GM18511 (cell line): ENCODE measurements at regions not wholly inside any gene's neighbourhood (a gene's known extent, or its start where the extent isn't known, plus 50 kb on each side); places are given as distances from the start of the nearest gene placed in this dataset.

Source experiments
- ATAC-seq: cut with Tn5 transposase; IDR thresholded peaks from one replicate; pipeline ENCODE4 v1.9.1; 2021; ENCODE audit warnings: mild to moderate bottlenecking, moderate library complexity; ENCODE audit not compliant: unreplicated experiment

- ATAC-seq = no peak
These were observed 178.3 kb upstream of the ZIC3 start for GRCh38 chrX:137387646-137388045.

GRCh38 chrX:137366018-137366633 is 199.8 kb upstream of the ZIC3 start:
- ATAC-seq = no peak

- no peak for ATAC-seq
These were observed 202.4 kb upstream of the ZIC3 start for GRCh38 chrX:137363559-137363958.

- no peak for ATAC-seq
These were observed 203.3 kb upstream of the ZIC3 start for GRCh38 chrX:137362583-137362982.

- no peak for ATAC-seq
These were observed 211.1 kb upstream of the ZIC3 start for GRCh38 chrX:137354851-137355250.

- no peak for ATAC-seq
These were observed 212.5 kb upstream of the ZIC3 start for GRCh38 chrX:137353404-137353803.

- no peak for ATAC-seq
These were observed 213.7 kb upstream of the ZIC3 start for GRCh38 chrX:137352101-137352660.

- no peak for ATAC-seq
These were observed 223.0 kb upstream of the ZIC3 start for GRCh38 chrX:137342969-137343368.

- no peak for ATAC-seq
These were observed 252.3 kb upstream of the ZIC3 start for GRCh38 chrX:137313627-137314026.

- no peak for ATAC-seq
These were observed 260.5 kb upstream of the ZIC3 start for GRCh38 chrX:137305404-137305803.

- ATAC-seq = no peak
These were observed 263.4 kb upstream of the GPR101 start for GRCh38 chrX:137297167-137297566.

GRCh38 chrX:137290011-137290410 is 256.2 kb upstream of the GPR101 start:
- no peak for ATAC-seq

- ATAC-seq = no peak
These were observed 253.4 kb upstream of the GPR101 start for GRCh38 chrX:137287191-137287590.

GRCh38 chrX:137286423-137286822 is 252.6 kb upstream of the GPR101 start:
- ATAC-seq = no peak

GRCh38 chrX:137278825-137279224 is 245.0 kb upstream of the GPR101 start:
- no peak for ATAC-seq

GRCh38 chrX:137263374-137263773 is 229.6 kb upstream of the GPR101 start:
- no peak for ATAC-seq

GRCh38 chrX:137245183-137245582 is 211.4 kb upstream of the GPR101 start:
- no peak for ATAC-seq

GRCh38 chrX:137236837-137237236 is 203.0 kb upstream of the GPR101 start:
- ATAC-seq = no peak

- no peak for ATAC-seq
These were observed 201.0 kb upstream of the GPR101 start for GRCh38 chrX:137234651-137235402.

- no peak for ATAC-seq
These were observed 199.7 kb upstream of the GPR101 start for GRCh38 chrX:137233478-137233877.

- no peak for ATAC-seq
These were observed 193.4 kb upstream of the GPR101 start for GRCh38 chrX:137227151-137227550.

- no peak for ATAC-seq
These were observed 181.7 kb upstream of the GPR101 start for GRCh38 chrX:137215467-137215866.
